ENCODE measurements at regions not wholly inside any gene's neighbourhood (a gene's known extent, or its start where the extent isn't known, plus 50 kb on each side); places are given as distances from the start of the nearest gene placed in this dataset.

DNA sequence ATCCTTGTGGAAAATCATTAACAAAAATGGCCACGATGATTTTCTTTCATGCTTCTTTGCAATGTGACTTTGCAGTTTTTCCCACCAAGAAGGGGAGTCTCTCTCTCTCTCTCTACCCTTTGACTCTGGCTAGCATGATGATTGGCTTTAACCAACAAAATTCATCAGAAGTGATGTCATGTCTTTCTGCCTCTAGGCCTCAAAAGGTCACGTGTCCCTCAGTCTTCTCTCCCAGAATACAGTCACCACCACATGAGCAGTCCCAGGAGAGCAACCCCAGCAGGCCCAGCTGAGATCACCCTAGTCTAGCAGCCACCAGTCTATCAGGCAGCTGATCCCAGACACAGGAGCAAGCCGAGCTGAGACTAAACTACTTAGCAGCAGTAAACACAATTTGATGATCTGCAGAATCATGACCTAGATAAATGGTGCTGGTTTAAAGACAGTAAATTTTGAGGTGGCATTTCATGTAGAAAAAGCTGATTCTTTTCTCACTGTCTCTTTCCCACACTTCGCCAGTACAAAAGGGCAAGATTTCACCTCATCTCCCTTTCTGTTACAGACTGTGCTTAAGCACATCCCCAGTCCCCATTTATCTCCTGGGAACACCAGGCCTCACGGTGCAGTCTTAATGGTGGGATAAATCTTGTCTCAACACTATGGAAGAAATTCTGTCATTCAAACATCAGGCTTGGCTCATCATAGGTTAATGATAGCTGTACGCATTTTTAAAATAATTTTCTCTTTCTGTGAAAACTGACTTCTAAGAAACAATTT lies 132.7 kb downstream of the SCG2 start:
- Histone ChIP-seq H3K4me2 (no peak overlapping the region), H3K79me2 (ENCODE audit: low read depth) (no peaks in the 10 kb centered on the region), H4K20me1 (ENCODE audit: low read depth) (no peaks in the 10 kb centered on the region), H3F3A (ENCODE audit: low read depth) (no peaks in the 10 kb centered on the region), H3K9ac (no peak overlapping the region), H3K36me3 (no peaks in the 10 kb centered on the region), H3K9me3 (ENCODE audit: low read depth) (no peaks in the 10 kb centered on the region), H3K4me1 (no peaks in the 10 kb centered on the region), H2AFZ (replicated peaks) (no peak overlapping the region), H3K27me3 (no peaks in the 10 kb centered on the region), H3K27ac (no peak overlapping the region), H3K4me3 (no peak overlapping the region)
- Mint-ChIP-seq H3K4me3 (no peak overlapping the region), H3K9me3 (peaks cover 2% of the 10 kb centered on the region), H3K27me3 (ENCODE audit: insufficient read depth, low read depth) (no peaks in the 10 kb centered on the region), H3K27ac (no peak overlapping the region), H3K4me1 (peaks cover under 1% of the 10 kb centered on the region), H3K36me3 (no peaks in the 10 kb centered on the region)
- TF ChIP-seq EZH2phosphoT487 (IDR thresholded peaks at IDR 0.05) = no peak
- no peak for TF ChIP-seq EZH2 (IDR thresholded peaks at IDR 0.05)
- no peak for TF ChIP-seq CTCF (IDR thresholded peaks at IDR 0.05)
- DNase-seq (ENCODE audit: low spot score) = no peak

GRCh38 chr2:223470602-223471001 lies 131.6 kb downstream of the SCG2 start:
- Mint-ChIP-seq H3K27me3 (ENCODE audit: insufficient read depth, low read depth) (no peaks in the 10 kb centered on the region), H3K4me3 (no peak overlapping the region), H3K4me1 (peaks cover 10% of the 10 kb centered on the region), H3K27ac (no peak overlapping the region), H3K36me3 (no peaks in the 10 kb centered on the region), H3K9me3 (peaks cover 2% of the 10 kb centered on the region)
- no peak overlapping the region for H3K27ac ChIP-seq
- H3K27me3 ChIP-seq = no peaks in the 10 kb centered on the region
- H3K9ac ChIP-seq = no peak overlapping the region
- H3K4me1 ChIP-seq = peaks cover 8% of the 10 kb centered on the region
- no peaks in the 10 kb centered on the region for H3K36me3 ChIP-seq
- no peaks in the 10 kb centered on the region for H4K20me1 ChIP-seq (ENCODE audit: low read depth)
- no peak for TF ChIP-seq CTCF (IDR thresholded peaks at IDR 0.05)
- TF ChIP-seq EZH2 (IDR thresholded peaks at IDR 0.05) = no peak
- TF ChIP-seq EZH2phosphoT487 (IDR thresholded peaks at IDR 0.05) = no peak
- H3K79me2 ChIP-seq (ENCODE audit: low read depth) = no peaks in the 10 kb centered on the region
- H3K4me3 ChIP-seq = no peak overlapping the region
- H3F3A ChIP-seq (ENCODE audit: low read depth) = no peaks in the 10 kb centered on the region
- H3K4me2 ChIP-seq = no peak overlapping the region
- H2AFZ ChIP-seq (replicated peaks) = no peak overlapping the region
- H3K9me3 ChIP-seq (ENCODE audit: low read depth) = no peaks in the 10 kb centered on the region
- DNase-seq (ENCODE audit: low spot score) = no peak

DNA sequence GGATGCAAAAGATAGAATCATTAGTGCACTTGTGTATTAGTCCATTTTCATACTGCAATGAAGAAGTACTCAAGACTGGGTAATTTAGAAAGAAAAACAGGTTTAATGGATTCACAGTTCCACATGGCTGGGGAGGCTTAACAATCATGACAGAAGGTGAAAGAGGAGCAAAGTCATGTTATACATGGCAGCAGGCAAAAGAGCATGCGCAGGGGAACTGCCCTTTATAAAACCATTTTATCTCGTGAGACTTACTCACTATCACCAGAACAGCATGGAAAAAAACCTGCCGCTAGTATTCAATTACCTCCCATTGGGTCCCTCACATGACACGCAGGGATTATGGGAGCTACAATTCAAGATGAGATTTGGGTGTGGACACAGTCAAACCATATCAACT lies 129.4 kb downstream of the SCG2 start:
- Histone ChIP-seq H3F3A (ENCODE audit: low read depth) (no peaks in the 10 kb centered on the region), H3K9me3 (ENCODE audit: low read depth) (no peaks in the 10 kb centered on the region), H3K27me3 (no peaks in the 10 kb centered on the region), H3K4me1 (peaks cover 8% of the 10 kb centered on the region), H3K79me2 (ENCODE audit: low read depth) (no peaks in the 10 kb centered on the region), H4K20me1 (ENCODE audit: low read depth) (no peaks in the 10 kb centered on the region), H3K36me3 (no peaks in the 10 kb centered on the region), H3K27ac (no peak overlapping the region), H3K9ac (no peak overlapping the region), H2AFZ (replicated peaks) (no peak overlapping the region), H3K4me2 (no peak overlapping the region), H3K4me3 (no peak overlapping the region)
- TF ChIP-seq EZH2phosphoT487 (IDR thresholded peaks at IDR 0.05) = no peak
- no peak for TF ChIP-seq EZH2 (IDR thresholded peaks at IDR 0.05)
- TF ChIP-seq CTCF (IDR thresholded peaks at IDR 0.05) = no peak
- Mint-ChIP-seq H3K27me3 (ENCODE audit: insufficient read depth, low read depth) (peaks cover 2% of the 10 kb centered on the region), H3K27ac (no peak overlapping the region), H3K4me1 (peaks cover 10% of the 10 kb centered on the region), H3K36me3 (no peaks in the 10 kb centered on the region), H3K4me3 (no peak overlapping the region), H3K9me3 (peaks cover 4% of the 10 kb centered on the region)
- no peak for DNase-seq (ENCODE audit: low spot score)

Data from neural progenitor cell (in vitro differentiated cells).